Urothelium cell line (cell line): ENCODE measurements at regions not wholly inside any gene's neighbourhood (a gene's known extent, or its start where the extent isn't known, plus 50 kb on each side); places are given as distances from the start of the nearest gene placed in this dataset.
"Not testable (repeated sequence)": the region's sequence is repeated elsewhere in the genome, so short reads cannot be mapped to it uniquely, and the experiment has no call there.

Experiments used
- DNase-seq: peaks from one replicate; pipeline ENCODE4 v3.0.0; 2011; ENCODE audit warnings: low spot score, mixed read lengths
- FAIRE-seq: peaks from 2 replicates; lab custom pipeline; 2011; peaks lifted over from hg19 to GRCh38; lab: Jason Lieb, UNC

DNA sequence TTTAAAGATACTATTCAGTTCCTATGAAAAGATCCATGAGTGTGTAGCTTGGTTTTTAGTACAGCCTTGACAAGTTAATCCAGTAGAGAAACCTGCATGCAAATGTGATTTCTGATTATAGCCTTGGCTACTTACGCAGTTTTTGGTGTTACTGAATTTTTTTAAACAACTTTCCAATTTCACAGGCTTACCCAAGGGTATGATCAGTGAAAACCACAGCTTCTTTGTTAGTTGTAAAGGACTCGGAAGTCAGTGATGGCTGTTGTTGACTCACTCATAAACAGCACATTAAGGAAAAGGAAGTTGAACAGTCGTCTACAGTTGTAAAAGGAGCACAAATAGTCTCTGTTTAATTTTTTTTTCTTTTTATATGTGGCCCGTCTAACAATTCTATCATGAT is 924.6 kb upstream of the ADAMTS5 start:
- DNase-seq = peak; percentile 7

DNA sequence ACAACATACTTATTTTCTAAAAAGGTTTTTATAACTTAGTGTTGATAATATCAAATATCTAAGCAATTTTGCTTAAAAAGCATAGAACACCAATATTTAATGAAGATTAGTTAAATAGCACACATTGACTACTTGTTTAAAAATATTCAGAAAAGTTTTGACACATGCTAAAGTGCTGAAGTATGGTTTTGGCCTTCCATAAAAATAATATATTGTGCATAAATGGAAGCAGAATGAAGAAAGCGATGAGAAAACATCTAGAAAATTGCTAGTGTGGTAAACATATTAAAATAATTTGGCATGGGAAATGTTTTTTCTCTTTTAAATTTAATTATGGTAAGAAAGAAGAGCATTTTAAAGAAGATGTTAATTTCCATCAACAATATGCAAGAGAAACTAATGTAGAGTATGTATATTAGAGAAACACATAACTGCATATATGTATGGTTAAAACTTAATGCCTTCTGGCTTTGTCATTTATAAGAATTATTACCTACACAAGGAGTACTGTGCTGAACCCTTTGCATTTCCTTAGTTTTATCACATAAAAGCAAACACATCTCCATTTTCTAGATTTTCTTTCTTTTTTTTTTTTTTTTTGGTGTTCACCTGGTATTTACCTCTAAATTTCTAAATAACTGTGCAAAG is 921.0 kb upstream of the ADAMTS5 start:
- FAIRE-seq, DNase-seq: not testable (repeated sequence)

More for the DNA sequence above, 924.6 kb upstream of the ADAMTS5 start:
- not testable (repeated sequence) for FAIRE-seq

DNA sequence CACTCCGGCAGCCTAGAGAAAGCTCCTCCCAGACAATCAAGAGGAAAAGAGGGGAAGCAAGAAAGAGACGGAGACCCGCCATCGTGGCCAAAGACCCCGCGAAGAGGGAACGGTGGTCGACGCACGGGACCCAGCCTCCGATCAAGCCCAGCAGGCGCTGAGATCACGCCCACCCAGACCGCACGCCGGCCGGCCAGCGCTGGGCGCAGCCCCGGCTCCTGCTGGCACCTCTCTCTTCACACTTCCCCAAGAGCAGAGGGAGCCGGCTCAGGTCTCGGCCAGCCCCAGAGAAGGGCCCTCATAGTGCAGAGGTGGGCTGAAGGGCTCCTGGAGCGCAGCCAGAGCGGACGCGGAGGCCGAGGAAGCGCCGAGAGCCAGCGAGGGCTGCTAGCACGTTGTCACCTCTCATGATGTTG is 918.4 kb upstream of the ADAMTS5 start:
- DNase-seq = no peak
- FAIRE-seq = no peak

DNA sequence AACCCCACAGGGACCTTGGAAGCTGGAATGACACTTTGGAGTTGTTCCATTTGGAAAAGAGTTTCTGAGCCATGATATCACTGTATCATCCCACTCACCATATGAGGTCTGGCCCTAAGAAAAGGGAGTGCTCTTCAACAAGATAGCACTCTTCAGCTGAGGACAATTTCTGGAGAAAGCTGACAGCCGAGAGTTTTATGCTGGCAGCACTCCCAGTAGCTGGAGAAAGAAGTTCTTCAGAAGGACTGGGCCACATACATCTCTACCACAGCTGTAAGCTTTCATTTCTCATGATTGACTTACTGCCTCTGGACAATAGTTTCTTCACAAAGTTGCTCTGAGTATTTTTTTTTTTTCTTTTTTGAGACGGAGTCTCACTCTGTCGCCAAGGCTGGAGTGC is 914.4 kb upstream of the ADAMTS5 start:
- DNase-seq, FAIRE-seq: not testable (repeated sequence)

DNA sequence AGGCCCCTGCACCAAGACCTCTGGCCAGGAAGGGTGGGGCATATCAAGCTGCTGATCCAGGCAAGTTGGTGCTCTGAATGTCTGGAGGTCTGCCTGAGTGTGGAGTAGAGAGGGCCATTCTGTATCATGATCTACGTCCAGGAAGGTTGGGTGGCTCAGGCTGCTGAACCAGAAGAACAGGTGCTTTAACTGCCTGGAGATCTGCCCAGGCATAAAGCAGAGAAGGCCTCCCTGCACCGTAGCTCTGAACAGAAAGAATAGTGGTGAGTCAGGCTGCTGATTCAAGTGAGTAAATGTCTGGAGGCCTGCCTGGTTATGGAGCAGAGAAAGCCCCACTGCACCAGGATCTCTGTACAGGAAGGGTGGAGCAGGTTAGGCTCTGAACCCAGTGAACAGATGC is 905.5 kb upstream of the ADAMTS5 start:
- not testable (repeated sequence) for DNase-seq, FAIRE-seq

DNA sequence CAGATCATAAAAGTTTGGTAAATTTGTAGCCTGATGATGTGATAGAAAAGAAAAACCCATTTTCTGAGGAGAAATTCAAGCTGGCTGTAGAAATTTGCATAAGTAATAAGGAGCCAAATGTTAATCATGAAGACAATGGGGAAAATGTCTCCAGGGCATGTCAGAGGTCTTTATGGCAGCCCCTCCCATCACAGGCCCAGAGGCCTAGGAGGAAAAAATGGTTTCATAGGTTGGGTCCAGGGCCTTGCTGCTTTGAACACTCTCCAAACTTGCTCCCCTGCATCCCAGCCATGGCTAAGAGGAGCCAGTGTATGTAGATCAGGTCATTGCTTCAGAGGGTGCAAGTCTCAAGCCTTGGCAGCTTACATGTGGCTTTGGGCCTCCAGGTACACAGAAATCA is 903.9 kb upstream of the ADAMTS5 start:
- not testable (repeated sequence) for FAIRE-seq, DNase-seq

DNA sequence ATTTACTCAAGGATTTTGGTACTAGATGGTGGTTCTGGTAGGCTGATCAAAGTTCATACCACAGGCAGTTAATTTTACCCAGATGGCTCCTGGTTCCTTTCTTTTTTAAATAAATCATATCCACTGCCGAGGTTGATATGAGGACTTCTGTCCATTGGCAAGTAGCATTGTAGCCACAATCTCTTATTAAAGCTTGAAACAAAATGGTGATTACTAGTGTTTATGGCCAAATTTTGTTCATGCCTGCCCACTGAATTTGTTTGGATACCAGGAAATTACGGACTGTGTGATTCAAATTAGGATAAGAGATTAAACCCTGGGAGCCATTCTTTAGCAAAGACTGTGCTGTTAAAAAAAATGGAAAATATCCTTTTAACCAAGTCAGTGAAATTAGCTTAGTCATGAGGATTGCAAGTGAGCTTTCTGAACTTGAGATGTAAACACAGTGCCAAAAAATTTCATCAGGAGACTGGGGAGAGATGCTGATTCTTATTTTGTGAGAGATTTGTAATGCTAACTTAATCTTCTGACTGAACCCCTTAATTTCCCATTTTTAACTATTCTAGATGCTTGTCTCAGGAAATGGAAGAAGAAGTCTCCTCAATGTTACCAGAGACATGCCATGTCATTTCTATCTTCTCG is 893.5 kb upstream of the ADAMTS5 start:
- not testable (repeated sequence) for FAIRE-seq, DNase-seq

DNA sequence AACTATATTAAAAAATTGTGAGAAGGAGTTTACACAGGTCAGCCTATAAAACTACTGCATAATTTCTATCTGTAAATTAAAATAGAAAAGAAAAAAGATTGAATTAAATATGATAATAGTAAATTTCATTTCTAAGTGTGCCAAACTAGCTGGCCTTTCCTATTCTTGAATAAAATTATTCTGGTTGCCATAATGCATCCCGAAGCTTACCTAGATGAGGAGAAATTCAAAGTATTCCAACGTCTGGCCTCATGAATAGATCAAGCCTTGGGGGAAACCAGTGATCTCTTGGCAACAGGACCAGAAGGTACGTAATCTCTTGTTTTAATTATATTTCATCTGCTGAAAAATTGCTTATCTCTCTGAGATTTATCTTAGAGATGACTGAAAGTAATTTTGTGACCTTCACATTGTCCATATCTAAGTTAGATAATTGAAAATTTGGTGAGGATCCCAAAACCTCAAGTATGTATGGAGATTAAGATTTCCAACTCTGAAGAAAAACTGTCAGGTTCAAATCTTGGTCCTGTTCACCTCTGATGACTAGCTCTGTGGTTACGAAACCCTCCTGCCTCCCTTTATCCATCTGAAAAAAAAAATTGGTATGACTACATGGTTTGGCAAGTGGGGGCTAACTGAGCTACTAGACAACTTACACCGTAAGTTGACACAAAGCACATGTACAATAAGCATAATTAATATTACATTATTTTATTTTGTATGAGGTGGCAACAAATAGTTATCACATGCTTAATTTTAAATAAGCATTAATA is 891.4 kb upstream of the ADAMTS5 start:
- DNase-seq, FAIRE-seq: not testable (repeated sequence)

DNA sequence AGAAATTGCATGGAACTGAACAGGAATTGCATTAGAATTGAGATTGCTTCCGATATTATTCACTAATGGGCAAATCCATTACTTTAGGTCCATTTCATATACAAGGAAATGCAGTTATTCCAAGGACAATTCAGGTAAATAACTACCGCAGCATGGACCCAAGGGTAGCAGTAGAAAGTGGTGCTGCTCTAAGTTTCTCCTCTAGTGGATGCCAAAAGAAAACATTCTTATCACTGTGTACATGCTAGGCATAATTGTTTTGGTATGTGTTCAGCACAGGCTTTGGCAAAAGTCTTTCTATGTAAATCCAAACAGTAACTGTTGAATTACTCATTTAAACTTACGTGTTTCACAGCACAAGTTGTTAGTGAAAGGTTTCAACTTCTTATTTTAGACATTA is 890.1 kb upstream of the ADAMTS5 start:
- not testable (repeated sequence) for FAIRE-seq, DNase-seq

DNA sequence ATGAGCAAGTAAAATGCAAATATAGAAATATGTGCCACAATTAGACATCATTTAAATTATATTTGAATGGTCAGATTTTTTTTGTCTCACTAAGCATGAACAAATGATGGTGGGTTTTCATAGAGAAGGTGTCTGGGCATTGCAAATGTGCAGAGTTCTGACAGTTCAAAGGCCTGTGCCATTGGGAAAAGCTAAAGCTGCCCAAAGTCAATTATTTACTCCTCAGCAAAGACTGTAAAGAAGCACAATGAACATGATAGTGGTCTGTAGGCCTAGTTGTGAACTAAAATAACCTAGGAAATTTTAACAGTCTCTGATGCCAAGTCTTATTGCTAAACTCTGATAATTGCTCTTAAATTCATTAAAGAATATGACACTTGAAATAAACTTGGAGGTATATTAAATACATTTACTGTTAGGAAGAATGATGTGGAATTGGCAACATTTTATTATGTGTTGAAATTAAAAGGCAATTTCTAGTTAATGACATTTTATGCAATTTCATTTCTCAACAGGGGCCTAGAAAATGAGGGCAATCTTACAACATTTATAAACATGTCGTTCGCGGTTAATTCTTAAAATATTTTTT is 874.3 kb upstream of the ADAMTS5 start:
- no peak for DNase-seq
- FAIRE-seq = no peak

DNA sequence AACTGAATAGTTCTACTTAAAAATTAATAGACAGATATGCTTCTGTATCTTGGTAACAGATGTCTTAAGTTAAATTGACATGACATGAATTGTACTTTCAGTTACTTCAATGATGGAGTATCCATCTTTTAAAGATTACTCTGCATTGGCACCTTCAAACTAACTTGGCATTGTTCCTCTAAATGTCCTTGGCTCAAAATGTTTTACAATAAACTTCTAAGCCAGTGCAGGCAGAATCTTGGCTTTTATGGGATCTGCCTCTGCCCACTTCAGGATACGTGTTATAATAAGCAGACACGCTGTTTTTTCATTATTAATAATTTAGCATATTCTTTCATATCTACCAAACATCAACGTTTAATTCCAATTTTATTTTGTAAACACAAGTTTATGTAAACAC is 873.4 kb upstream of the ADAMTS5 start:
- FAIRE-seq = no peak
- no peak for DNase-seq

DNA sequence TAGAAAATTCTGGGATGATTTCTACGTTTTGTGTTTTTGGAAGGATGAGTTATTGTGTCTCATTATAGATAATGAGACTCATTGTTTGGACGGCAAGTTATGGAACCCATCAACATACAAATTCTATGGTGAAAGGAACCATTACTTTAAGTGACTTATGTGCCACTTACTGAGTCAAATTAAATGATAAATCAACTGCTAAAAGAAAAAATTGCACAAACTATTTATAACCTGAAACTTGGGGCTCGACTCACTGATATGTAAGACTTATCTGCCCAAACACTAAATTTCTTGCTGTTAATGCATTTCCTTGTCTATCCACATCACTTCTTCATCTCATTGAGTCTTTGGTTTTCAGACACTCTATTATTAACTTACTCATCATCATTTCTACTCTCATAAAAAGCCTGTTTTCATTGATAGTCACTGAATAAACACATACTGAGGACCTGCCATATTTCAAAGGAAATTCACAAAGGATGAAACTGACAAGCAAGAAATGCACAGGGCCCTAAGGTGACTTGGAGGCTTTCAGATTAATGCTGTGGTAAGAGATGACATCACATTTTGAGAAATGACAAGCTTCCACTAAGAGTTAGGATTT is 872.7 kb upstream of the ADAMTS5 start:
- DNase-seq (no peak), FAIRE-seq (no peak)

DNA sequence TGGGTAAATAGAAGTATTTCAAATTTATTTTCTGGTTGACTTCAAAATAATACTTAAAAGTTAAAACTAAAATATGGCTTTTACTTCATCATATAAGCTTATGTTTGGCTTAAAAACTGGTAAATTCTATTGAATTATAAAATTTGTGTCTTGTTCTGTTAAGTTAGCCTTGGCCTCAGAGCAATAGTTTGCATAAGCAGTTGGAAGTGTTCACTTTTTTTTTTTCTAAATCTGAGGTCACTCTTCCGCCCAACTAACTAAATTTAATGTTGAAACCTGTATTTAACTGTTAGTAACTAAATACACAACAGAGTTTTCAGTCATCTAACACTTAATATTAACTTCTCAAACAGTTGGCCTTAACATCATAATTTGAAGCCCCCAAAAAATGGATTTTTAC is 871.7 kb upstream of the ADAMTS5 start:
- DNase-seq (no peak), FAIRE-seq (no peak)

DNA sequence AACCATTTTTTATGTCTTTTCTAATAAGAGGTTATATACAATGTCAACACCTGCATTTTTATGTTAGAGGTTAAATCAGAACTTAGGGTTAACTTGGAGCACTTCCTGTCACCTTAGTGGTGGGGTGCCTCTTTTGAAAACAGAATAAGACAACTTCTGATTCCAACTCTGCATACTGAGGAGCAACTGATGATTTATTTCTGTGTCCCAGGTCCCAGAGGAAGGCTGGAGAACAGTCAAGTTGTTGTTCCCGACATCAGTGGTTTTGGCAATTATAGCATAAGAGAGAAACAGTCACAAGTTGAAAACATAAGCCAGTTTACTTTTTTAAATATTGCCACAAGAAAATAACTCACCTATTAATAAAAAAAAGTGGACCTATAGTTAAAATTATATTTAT is 871.0 kb upstream of the ADAMTS5 start:
- DNase-seq (no peak), FAIRE-seq (no peak)

DNA sequence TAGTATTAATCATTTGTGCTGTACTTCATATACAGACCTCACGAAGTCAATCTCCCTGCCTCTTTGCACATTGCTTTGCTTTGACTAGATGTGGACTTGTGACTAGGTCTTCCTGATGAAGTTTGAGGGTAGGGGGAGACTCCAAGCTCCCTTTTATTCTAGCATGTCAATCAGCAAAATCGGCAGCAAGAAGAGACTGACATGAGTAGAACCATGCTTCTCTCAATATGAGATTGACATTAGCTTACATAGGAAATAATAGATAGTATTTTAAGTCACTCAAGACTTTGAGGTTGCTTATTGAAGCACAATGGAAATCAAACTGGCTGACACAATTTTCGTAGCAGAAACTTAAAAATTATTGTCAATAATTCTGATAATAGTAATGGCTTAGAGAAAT is 866.4 kb upstream of the ADAMTS5 start:
- FAIRE-seq = no peak
- DNase-seq = no peak

DNA sequence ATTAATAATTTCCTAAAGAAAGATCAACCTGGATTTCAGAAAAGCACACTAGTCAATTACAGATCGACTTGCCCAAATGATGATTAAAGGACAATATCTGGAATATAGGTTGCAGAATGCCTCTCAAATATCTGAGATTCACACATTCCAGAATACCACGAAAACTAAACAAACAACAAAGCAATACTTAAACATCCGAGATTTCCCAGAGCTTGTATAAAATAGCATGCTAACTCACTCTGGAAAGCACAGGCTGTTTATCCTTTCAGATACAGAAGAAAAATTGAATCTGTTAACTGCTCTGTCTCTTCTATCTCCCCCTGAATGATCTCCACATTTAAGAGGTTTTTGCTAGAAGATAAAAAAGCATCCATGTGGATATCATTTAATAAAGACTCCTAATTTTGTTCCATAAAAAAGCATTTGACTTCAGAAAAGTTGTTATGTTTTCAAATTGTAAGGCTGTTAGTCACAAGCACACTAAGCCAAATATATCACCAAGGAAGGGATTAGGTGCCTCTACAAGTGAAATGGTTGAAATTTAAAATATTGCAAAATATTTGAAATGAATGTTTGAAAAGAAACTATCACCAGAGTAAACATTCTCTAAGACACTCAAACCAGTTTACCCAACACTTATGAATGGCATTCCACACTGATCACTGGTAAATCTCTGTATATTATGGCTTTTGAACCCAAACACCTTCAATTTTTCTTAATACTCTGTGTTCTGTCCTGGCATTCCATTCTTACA is 865.1 kb upstream of the ADAMTS5 start:
- FAIRE-seq (no peak), DNase-seq (no peak)

DNA sequence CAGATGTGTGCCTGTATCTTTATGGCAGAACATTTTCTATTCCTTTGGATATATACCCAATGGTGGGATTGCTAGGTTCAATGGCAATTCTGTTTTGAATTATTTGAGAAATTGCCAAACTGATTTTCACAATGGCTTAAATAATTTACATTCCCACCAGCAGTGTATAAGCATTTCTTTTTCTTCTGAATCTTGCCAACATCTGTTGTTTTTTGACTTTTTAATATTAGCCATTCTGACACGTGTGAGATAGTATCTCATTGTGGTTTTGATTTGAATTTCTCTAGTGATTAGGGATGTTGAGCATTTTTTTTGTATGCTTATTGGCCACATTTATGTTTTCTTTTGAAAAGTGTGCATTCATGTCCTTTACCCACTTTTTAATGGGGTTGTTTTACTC is 864.3 kb upstream of the ADAMTS5 start:
- DNase-seq (no peak), FAIRE-seq (no peak)

DNA sequence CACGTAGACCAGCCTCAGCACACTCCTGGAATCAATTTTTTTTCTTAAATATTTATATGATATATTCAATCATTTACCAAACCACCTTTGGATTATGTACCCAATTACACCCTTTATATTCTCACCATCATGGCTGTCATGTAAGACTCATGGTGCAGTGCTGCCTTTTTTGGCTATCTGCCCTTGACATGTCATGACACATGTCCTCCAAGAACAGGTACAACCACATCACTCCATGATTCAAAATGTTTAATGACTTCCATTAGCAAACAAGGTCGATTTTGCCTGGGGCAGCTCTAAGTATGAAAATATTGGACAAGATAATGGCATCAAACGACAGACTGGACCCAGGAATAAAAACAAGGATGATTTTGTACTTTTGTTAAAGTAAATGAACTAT is 861.1 kb upstream of the ADAMTS5 start:
- no peak for DNase-seq
- no peak for FAIRE-seq

DNA sequence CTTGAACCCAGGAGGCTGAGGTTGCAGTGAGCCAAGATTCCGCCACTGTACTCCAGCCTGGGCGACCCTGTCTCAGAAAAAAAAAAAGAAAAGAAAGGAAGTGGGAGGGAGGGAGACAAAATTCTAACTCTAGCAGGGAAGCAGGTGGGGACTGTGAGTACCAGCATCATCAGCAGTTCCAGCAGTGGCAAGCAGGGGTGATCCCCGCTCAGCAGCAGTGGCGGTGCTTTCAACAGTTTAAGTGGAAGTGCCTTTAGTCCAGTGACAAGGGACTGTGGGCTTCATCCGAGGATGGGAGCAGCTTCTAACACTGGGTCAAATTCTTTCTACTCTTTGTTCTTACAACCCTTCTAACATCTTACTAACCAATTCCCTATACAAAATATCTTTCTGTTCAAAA is 858.1 kb upstream of the ADAMTS5 start:
- DNase-seq (no peak), FAIRE-seq (no peak)

DNA sequence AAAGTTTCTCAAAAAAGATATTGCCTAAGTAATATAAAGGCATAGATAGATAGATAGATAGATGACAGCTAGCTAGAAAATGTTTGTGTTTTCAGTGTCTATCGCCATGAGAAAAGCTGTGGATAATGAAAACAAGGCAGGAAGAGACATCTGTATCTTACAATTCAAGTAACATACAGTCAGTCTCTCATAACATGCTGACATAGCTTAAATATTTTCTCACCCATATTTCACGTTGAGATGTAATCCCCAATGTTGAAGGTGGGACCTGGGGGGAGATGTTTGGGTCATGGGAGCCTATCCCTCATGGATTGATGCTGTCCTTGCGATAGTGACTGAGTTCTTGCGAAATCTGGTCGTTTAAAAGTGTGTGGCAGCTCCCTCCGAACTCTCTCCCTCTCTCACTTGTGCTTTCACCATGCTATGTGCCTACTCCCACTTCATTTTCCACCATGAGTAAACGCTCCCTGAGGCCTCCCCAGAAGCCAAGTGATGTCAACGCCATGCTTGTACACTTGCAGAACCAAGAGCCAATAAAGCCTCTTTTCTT is 856.8 kb upstream of the ADAMTS5 start:
- DNase-seq (no peak), FAIRE-seq (no peak)
